ENCODE measurements at regions not wholly inside any gene's neighbourhood (a gene's known extent, or its start where the extent isn't known, plus 50 kb on each side); places are given as distances from the start of the nearest gene placed in this dataset.

GRCh38 chrX:78384486-78384885, 57.1 kb upstream of the CYSLTR1 start:
- no peak overlapping the region for H3K27ac ChIP-seq (ENCODE audit: low read depth, low read length, poor library complexity, severe bottlenecking)
- no peaks in the 10 kb centered on the region for H3K4me1 ChIP-seq (ENCODE audit: insufficient read depth, low read length, poor library complexity, severe bottlenecking)
- no peaks in the 10 kb centered on the region for H3K27me3 ChIP-seq (replicated peaks; ENCODE audit: insufficient read depth, low read depth, low read length, poor library complexity)
- POLR2A ChIA-PET (ENCODE audit: low non-redundant PET): no interaction called here
- DNase-seq (ENCODE audit: low spot score): no peak
- no peak for TF ChIP-seq EZH2 (IDR thresholded peaks at IDR 0.05; ENCODE audit: borderline replicate concordance, low read depth, low read length, poor library complexity, severe bottlenecking)
- TF ChIP-seq CTCF (conservative IDR thresholded peaks at IDR 0.05; ENCODE audit: low read depth, low read length): no peak
- no TSS peak for BruUV-seq (replicated peaks)
- peaks cover 10% of the 10 kb centered on the region for H3K9me3 ChIP-seq (ENCODE audit: low read depth, low read length, poor library complexity, severe bottlenecking)
- H3K36me3 ChIP-seq (ENCODE audit: insufficient read depth, low read length, poor library complexity, severe bottlenecking): no peaks in the 10 kb centered on the region
- CTCF ChIA-PET: no interaction called here
- H3K4me3 ChIP-seq (ENCODE audit: low read depth, low read length, poor library complexity, severe bottlenecking): no peak overlapping the region
- intact Hi-C loops (cut with micrococcal nuclease; ENCODE audit: unreplicated experiment): no loop called here

- no peak for TF ChIP-seq CTCF (conservative IDR thresholded peaks at IDR 0.05; ENCODE audit: low read depth, low read length)
- intact Hi-C loops (cut with micrococcal nuclease; ENCODE audit: unreplicated experiment): no loop called here
These were observed 56.2 kb upstream of the CYSLTR1 start for GRCh38 chrX:78383594-78383993.

GRCh38 chrX:78378476-78379115, 51.2 kb upstream of the CYSLTR1 start:
- ChIA-PET CTCF (no interaction called here), POLR2A (ENCODE audit: low non-redundant PET) (no interaction called here)
- intact Hi-C loops (cut with micrococcal nuclease; ENCODE audit: unreplicated experiment): no loop called here
- no peak overlapping the region for H3K4me3 ChIP-seq (ENCODE audit: low read depth, low read length, poor library complexity, severe bottlenecking)
- H3K4me1 ChIP-seq (ENCODE audit: insufficient read depth, low read length, poor library complexity, severe bottlenecking): peaks cover 4% of the 10 kb centered on the region
- peak overlapping the region; percentile 62 for H3K27ac ChIP-seq (ENCODE audit: low read depth, low read length, poor library complexity, severe bottlenecking)
- H3K27me3 ChIP-seq (replicated peaks; ENCODE audit: insufficient read depth, low read depth, low read length, poor library complexity): no peaks in the 10 kb centered on the region
- no TSS peak for BruUV-seq (replicated peaks)
- H3K36me3 ChIP-seq (ENCODE audit: insufficient read depth, low read length, poor library complexity, severe bottlenecking): no peaks in the 10 kb centered on the region
- no peaks in the 10 kb centered on the region for H3K9me3 ChIP-seq (ENCODE audit: low read depth, low read length, poor library complexity, severe bottlenecking)
- TF ChIP-seq EZH2 (IDR thresholded peaks at IDR 0.05; ENCODE audit: borderline replicate concordance, low read depth, low read length, poor library complexity, severe bottlenecking) (no peak), CTCF (conservative IDR thresholded peaks at IDR 0.05; ENCODE audit: low read depth, low read length) (no peak)
- peak; percentile 56 for DNase-seq (ENCODE audit: low spot score)

More at GRCh38 chrX:78383594-78383993, 56.2 kb upstream of the CYSLTR1 start:
- no peak for DNase-seq (ENCODE audit: low spot score)
- Histone ChIP-seq H3K4me3 (ENCODE audit: low read depth, low read length, poor library complexity, severe bottlenecking) (no peak overlapping the region), H3K9me3 (ENCODE audit: low read depth, low read length, poor library complexity, severe bottlenecking) (peaks cover 2% of the 10 kb centered on the region), H3K36me3 (ENCODE audit: insufficient read depth, low read length, poor library complexity, severe bottlenecking) (no peaks in the 10 kb centered on the region), H3K4me1 (ENCODE audit: insufficient read depth, low read length, poor library complexity, severe bottlenecking) (no peaks in the 10 kb centered on the region), H3K27me3 (replicated peaks; ENCODE audit: insufficient read depth, low read depth, low read length, poor library complexity) (no peaks in the 10 kb centered on the region), H3K27ac (ENCODE audit: low read depth, low read length, poor library complexity, severe bottlenecking) (no peak overlapping the region)
- ChIA-PET CTCF (no interaction called here), POLR2A (ENCODE audit: low non-redundant PET) (no interaction called here)
- BruUV-seq (replicated peaks): no TSS peak

Measured in A673 (cell line).